H9 (cell line): ENCODE measurements at regions not wholly inside any gene's neighbourhood (a gene's known extent, or its start where the extent isn't known, plus 50 kb on each side); places are given as distances from the start of the nearest gene placed in this dataset.

Source experiments
- DNase-seq: peaks from one replicate; pipeline ENCODE4 v3.0.0-alpha.2; 2017
- H2AFZ ChIP-seq: one replicate; pipeline ENCODE4 v1.6.1; 2013; ENCODE audit warnings: mild to moderate bottlenecking, low read length, control low read depth, moderate library complexity
- H2AK5ac ChIP-seq: 2 replicates; pipeline ENCODE4 v1.6.1; 2013; ENCODE audit warnings: low read length, control low read depth, mixed read lengths; ENCODE audit not compliant: insufficient read length
- H2BK120ac ChIP-seq: one replicate; pipeline ENCODE4 v1.6.1; 2013; ENCODE audit warnings: low read depth, mild to moderate bottlenecking, low read length, control low read depth, inconsistent platforms; ENCODE audit not compliant: poor library complexity, severe bottlenecking
- H2BK12ac ChIP-seq: 2 replicates; pipeline ENCODE4 v1.6.1; 2013; ENCODE audit warnings: low read length, control low read depth, mixed read lengths, low read depth; ENCODE audit not compliant: insufficient read length
- H2BK15ac ChIP-seq: 2 replicates; pipeline ENCODE4 v1.6.1; 2013; ENCODE audit warnings: low read depth, low read length, control low read depth
- H2BK20ac ChIP-seq: one replicate; pipeline ENCODE4 v1.6.1; 2013; ENCODE audit warnings: low read depth, mild to moderate bottlenecking, low read length, control low read depth, inconsistent platforms; ENCODE audit not compliant: poor library complexity, severe bottlenecking
- H2BK5ac ChIP-seq: 2 replicates; pipeline ENCODE4 v1.6.1; 2013; ENCODE audit warnings: low read length, control low read depth, mixed read lengths; ENCODE audit not compliant: insufficient read length
- H3K14ac ChIP-seq: 2 replicates; pipeline ENCODE4 v1.6.1; 2013; ENCODE audit warnings: low read length, control low read depth; ENCODE audit not compliant: insufficient read depth
- H3K18ac ChIP-seq: 2 replicates; pipeline ENCODE4 v1.6.1; 2013; ENCODE audit warnings: low read depth, mild to moderate bottlenecking, mixed read lengths, low read length, control low read depth; ENCODE audit not compliant: insufficient read length
- H3K23ac ChIP-seq: 2 replicates; pipeline ENCODE4 v1.6.1; 2013; ENCODE audit warnings: low read length, control low read depth, mixed read lengths, low read depth; ENCODE audit not compliant: insufficient read length
- H3K23me2 ChIP-seq: 2 replicates; pipeline ENCODE4 v1.6.1; 2013; ENCODE audit warnings: low read depth, mild to moderate bottlenecking, mixed read lengths, low read length, control low read depth; ENCODE audit not compliant: insufficient read length, poor library complexity, severe bottlenecking
- H3K27ac ChIP-seq: 2 replicates; pipeline ENCODE4 v1.5.1; 2013; ENCODE audit warnings: low read length, control low read depth, mixed read lengths, low read depth; ENCODE audit not compliant: insufficient read length
- H3K27me3 ChIP-seq: 2 replicates; pipeline ENCODE4 v1.6.1; 2013; ENCODE audit warnings: low read length, control low read depth, inconsistent platforms; ENCODE audit not compliant: insufficient read depth
- H3K4ac ChIP-seq: 2 replicates; pipeline ENCODE4 v1.6.1; 2013; ENCODE audit warnings: low read depth, mild to moderate bottlenecking, control low read depth, inconsistent platforms, low read length, moderate library complexity
- H3K4me1 ChIP-seq: 2 replicates; pipeline ENCODE4 v1.6.1; 2013; ENCODE audit warnings: low read length, control low read depth, inconsistent platforms; ENCODE audit not compliant: insufficient read depth
- H3K4me2 ChIP-seq: 2 replicates; pipeline ENCODE4 v1.6.1; 2013; ENCODE audit warnings: low read length, control low read depth, mixed read lengths; ENCODE audit not compliant: insufficient read length, insufficient read depth
- H3K56ac ChIP-seq: 2 replicates; pipeline ENCODE4 v1.6.1; 2013; ENCODE audit warnings: low read depth, mild to moderate bottlenecking, mixed read lengths, low read length, control low read depth; ENCODE audit not compliant: insufficient read length
- H3K79me1 ChIP-seq: 2 replicates; pipeline ENCODE4 v1.6.1; 2013; ENCODE audit warnings: low read depth, mild to moderate bottlenecking, moderate library complexity, low read length, control low read depth, inconsistent platforms; ENCODE audit not compliant: insufficient read depth, poor library complexity, severe bottlenecking
- H3K79me2 ChIP-seq: 2 replicates; pipeline ENCODE4 v1.6.1; 2013; ENCODE audit warnings: low read length, control low read depth, inconsistent platforms; ENCODE audit not compliant: insufficient read depth
- H3K9ac ChIP-seq: 2 replicates; pipeline ENCODE4 v1.6.1; 2013; ENCODE audit warnings: low read length, control low read depth, mixed read lengths; ENCODE audit not compliant: insufficient read length; ENCODE audit errors: extremely low read depth
- H3K9me3 ChIP-seq: one replicate; pipeline ENCODE4 v1.6.1; 2013; ENCODE audit warnings: low read depth, low read length, inconsistent platforms; ENCODE audit not compliant: control insufficient read depth
- H3T11ph ChIP-seq: one replicate; pipeline ENCODE4 v1.6.1; 2013; ENCODE audit warnings: mild to moderate bottlenecking, low read length, control low read depth, inconsistent platforms
- H4K20me1 ChIP-seq: one replicate; pipeline ENCODE4 v1.6.1; 2013; ENCODE audit not compliant: control insufficient read depth, insufficient read length, insufficient read depth
- H4K5ac ChIP-seq: 2 replicates; pipeline ENCODE4 v1.6.1; 2013; ENCODE audit warnings: low read depth, mild to moderate bottlenecking, mixed read lengths, low read length, control low read depth; ENCODE audit not compliant: insufficient read length
- H4K8ac ChIP-seq: replicated peaks from 2 replicates; pipeline ENCODE4 v1.6.1; 2013; ENCODE audit warnings: low read length, control low read depth, mixed read lengths, low read depth; ENCODE audit not compliant: insufficient read length
- H4K91ac ChIP-seq: 2 replicates; pipeline ENCODE4 v1.6.1; 2013; ENCODE audit warnings: low read depth, mild to moderate bottlenecking, moderate library complexity, mixed read lengths, low read length, control low read depth; ENCODE audit not compliant: insufficient read length
- H3K27ac Mint-ChIP-seq, 3 experiments: 2 replicates in 2 of 3; 3 replicates in 1 of 3; pipeline ENCODE4 v1.8.0; 2020 to 2021; ENCODE audit warnings: mixed read lengths in 3 of 3, mild to moderate bottlenecking in 1 of 3, moderate library complexity in 1 of 3
- H3K27me3 Mint-ChIP-seq: 2 replicates; pipeline ENCODE4 v1.8.0; 2021; ENCODE audit warnings: low read depth, mild to moderate bottlenecking, moderate library complexity, mixed read lengths
- H3K36me3 Mint-ChIP-seq, 3 experiments: 2 replicates in 2 of 3; 3 replicates in 1 of 3; pipeline ENCODE4 v1.8.0; 2020 to 2021; ENCODE audit warnings: low read depth in 3 of 3, mixed read lengths in 3 of 3; ENCODE audit not compliant: insufficient read depth in 1 of 3
- H3K4me1 Mint-ChIP-seq, 2 experiments: 2 replicates each; pipeline ENCODE4 v1.8.0; 2020; ENCODE audit warnings: mixed read lengths in 2 of 2
- H3K4me3 Mint-ChIP-seq, 2 experiments: 2 replicates in 1 of 2; 3 replicates in 1 of 2; pipeline ENCODE4 v1.8.0; 2020 to 2021; ENCODE audit warnings: mild to moderate bottlenecking in 2 of 2, mixed read lengths in 2 of 2, moderate library complexity in 1 of 2
- H3K9me3 Mint-ChIP-seq, 2 experiments: 2 replicates in 1 of 2; 3 replicates in 1 of 2; pipeline ENCODE4 v1.8.0; 2020; ENCODE audit warnings: mild to moderate bottlenecking in 2 of 2, mixed read lengths in 2 of 2, moderate library complexity in 1 of 2
- WGBS: extraction: QIAGEN DNeasy Blood & Tissue Kit; methylation state at CpG from one replicate; pipeline ENCODE4 v1.1.7; 2013; ENCODE audit warnings: missing lambda C conversion rate, low lambda C conversion rate, mixed read lengths; ENCODE audit not compliant: insufficient read length; ENCODE audit errors: extremely low coverage; 5-methylcytosine and 5-hydroxymethylcytosine counted together
- TF ChIP-seq, protein P1 (sequence below): fragments of 200-600 bp; sonication (generic); conservative IDR thresholded peaks from 3 replicates; pipeline ENCODE4 v1.8.0; 2021; ENCODE audit warnings: antibody characterized with exemption, mild to moderate bottlenecking

DNA sequence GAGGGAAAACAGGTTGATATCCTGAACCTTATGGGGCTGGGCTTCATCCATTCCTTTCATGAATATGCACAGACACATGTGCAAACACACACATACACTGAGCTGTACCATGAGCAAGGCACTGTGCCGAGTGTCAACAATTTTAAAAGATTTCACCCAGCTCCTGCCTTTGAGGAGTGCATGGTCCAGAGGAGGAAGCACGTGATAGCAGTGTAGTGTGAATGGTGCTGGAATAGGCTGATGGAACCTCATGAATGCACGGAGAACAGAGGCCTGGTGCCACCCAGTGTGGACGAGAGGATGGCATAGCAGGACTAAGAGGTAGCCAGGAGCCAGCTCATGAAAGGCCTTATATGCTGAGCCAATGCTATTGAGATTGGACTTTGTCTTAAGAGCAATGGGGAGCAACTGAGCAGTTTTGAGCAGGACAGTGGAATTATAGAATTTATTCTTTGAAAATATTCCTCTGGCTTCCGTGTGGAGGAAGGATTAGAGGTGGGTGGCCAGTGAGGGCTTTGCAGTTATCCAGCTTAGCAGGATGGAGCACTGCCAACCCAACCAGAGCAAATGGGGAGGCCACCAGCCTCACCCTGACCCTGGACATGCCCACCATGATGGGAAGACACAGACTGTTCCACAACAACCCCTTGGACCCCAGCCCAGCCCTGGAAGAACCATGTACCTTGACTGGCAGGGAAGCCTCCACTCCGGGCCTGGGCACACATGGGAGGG lies 84.4 kb downstream of the UNC5CL start:
- no peak overlapping the region for H3K23ac ChIP-seq
- H3K9me3 Mint-ChIP-seq, result no peaks in the 10 kb centered on the region
- H3K4me2 ChIP-seq, result no peak overlapping the region
- H2AFZ ChIP-seq, result no peak overlapping the region
- H3K27me3 ChIP-seq, result no peaks in the 10 kb centered on the region
- H3K9me3 ChIP-seq, result no peaks in the 10 kb centered on the region
- no peak overlapping the region for H4K8ac ChIP-seq
- no peak overlapping the region for H3K14ac ChIP-seq
- H2AK5ac ChIP-seq, result no peak overlapping the region
- DNase-seq, result no peak
- no peak overlapping the region for H3T11ph ChIP-seq
- H2BK12ac ChIP-seq, result no peak overlapping the region
- no peak overlapping the region for H4K5ac ChIP-seq
- H3K56ac ChIP-seq, result no peak overlapping the region
- H2BK20ac ChIP-seq, result no peak overlapping the region
- no peak overlapping the region for H3K4ac ChIP-seq
- H3K27me3 Mint-ChIP-seq, result peaks cover 3% of the 10 kb centered on the region; the same call in 1 of the 2 replicates
- no peaks in the 10 kb centered on the region for H3K79me2 ChIP-seq
- no peaks in the 10 kb centered on the region for H3K36me3 Mint-ChIP-seq
- WGBS, result no CpG with 5 or more reads among the region's 6 CpGs
- H3K9ac ChIP-seq, result no peak overlapping the region
- no peak overlapping the region for H3K4me3 Mint-ChIP-seq
- H3K79me1 ChIP-seq, result no peaks in the 10 kb centered on the region
- TF ChIP-seq, protein P1, sequence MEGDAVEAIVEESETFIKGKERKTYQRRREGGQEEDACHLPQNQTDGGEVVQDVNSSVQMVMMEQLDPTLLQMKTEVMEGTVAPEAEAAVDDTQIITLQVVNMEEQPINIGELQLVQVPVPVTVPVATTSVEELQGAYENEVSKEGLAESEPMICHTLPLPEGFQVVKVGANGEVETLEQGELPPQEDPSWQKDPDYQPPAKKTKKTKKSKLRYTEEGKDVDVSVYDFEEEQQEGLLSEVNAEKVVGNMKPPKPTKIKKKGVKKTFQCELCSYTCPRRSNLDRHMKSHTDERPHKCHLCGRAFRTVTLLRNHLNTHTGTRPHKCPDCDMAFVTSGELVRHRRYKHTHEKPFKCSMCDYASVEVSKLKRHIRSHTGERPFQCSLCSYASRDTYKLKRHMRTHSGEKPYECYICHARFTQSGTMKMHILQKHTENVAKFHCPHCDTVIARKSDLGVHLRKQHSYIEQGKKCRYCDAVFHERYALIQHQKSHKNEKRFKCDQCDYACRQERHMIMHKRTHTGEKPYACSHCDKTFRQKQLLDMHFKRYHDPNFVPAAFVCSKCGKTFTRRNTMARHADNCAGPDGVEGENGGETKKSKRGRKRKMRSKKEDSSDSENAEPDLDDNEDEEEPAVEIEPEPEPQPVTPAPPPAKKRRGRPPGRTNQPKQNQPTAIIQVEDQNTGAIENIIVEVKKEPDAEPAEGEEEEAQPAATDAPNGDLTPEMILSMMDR, result no peak
- H3K27ac ChIP-seq, result no peak overlapping the region
- H3K4me1 Mint-ChIP-seq, result peaks cover 31% of the 10 kb centered on the region in 2 experiments
- no peak overlapping the region for H3K18ac ChIP-seq
- H4K20me1 ChIP-seq, result no peaks in the 10 kb centered on the region
- no peak overlapping the region for H4K91ac ChIP-seq
- H2BK120ac ChIP-seq, result no peak overlapping the region
- H3K4me1 ChIP-seq, result peaks cover 5% of the 10 kb centered on the region; the same call in 1 of the 2 replicates
- H3K27ac Mint-ChIP-seq, result no peak overlapping the region
- H3K23me2 ChIP-seq, result no peaks in the 10 kb centered on the region
- no peak overlapping the region for H2BK5ac ChIP-seq
- no peak overlapping the region for H2BK15ac ChIP-seq
